ENCODE measurements at regions not wholly inside any gene's neighbourhood (a gene's known extent, or its start where the extent isn't known, plus 50 kb on each side); places are given as distances from the start of the nearest gene placed in this dataset.

GRCh38 chr2:205883965-205884364 lies 201.7 kb downstream of the NRP2 start:
- H3K36me3 ChIP-seq, result no peaks in the 10 kb centered on the region
- no peaks in the 10 kb centered on the region for H3K27me3 ChIP-seq
- no peak overlapping the region for H3K4me3 ChIP-seq
- H3K4me1 ChIP-seq, result peaks cover 3% of the 10 kb centered on the region
- DNase-seq (ENCODE audit: low spot score in 2 of 2), result no peak
- WGBS, result 97% methylated on average over 4 of the region's 4 CpGs
- no peak overlapping the region for H3K27ac ChIP-seq
- H3K9me3 ChIP-seq, result no peaks in the 10 kb centered on the region
- no peak for TF ChIP-seq CTCF (IDR thresholded peaks at IDR 0.05)

GRCh38 chr2:205882806-205883425 lies 200.6 kb downstream of the NRP2 start:
- WGBS, result 89% methylated on average over 6 of the region's 6 CpGs
- TF ChIP-seq EP300 (IDR thresholded peaks at IDR 0.05) (no peak), CTCF (IDR thresholded peaks at IDR 0.05) (no peak), POLR2AphosphoS5 (IDR thresholded peaks at IDR 0.05) (no peak)
- no peaks in the 10 kb centered on the region for H3K9me3 ChIP-seq
- no peaks in the 10 kb centered on the region for H3K36me3 ChIP-seq
- H3K27me3 ChIP-seq, result no peaks in the 10 kb centered on the region
- H3K4me3 ChIP-seq, result no peak overlapping the region
- no peak for DNase-seq (ENCODE audit: low spot score in 2 of 2)
- H3K4me1 ChIP-seq, result peaks cover 3% of the 10 kb centered on the region
- no peak overlapping the region for H3K27ac ChIP-seq

GRCh38 chr2:205880048-205880447 lies 197.7 kb downstream of the NRP2 start:
- Histone ChIP-seq H3K27me3 (no peaks in the 10 kb centered on the region), H3K4me1 (no peaks in the 10 kb centered on the region), H3K27ac (no peak overlapping the region), H3K36me3 (no peaks in the 10 kb centered on the region), H3K4me3 (no peak overlapping the region), H3K9me3 (no peaks in the 10 kb centered on the region)
- TF ChIP-seq CTCF (IDR thresholded peaks at IDR 0.05) (no peak), POLR2AphosphoS5 (IDR thresholded peaks at IDR 0.05) (no peak), POLR2A (IDR thresholded peaks at IDR 0.05) (no peak), EP300 (IDR thresholded peaks at IDR 0.05) (no peak)
- 89% methylated on average over 4 of the region's 4 CpGs for WGBS
- no peak for DNase-seq (ENCODE audit: low spot score in 2 of 2)

GRCh38 chr2:205878999-205879762 lies 196.9 kb downstream of the NRP2 start:
- Histone ChIP-seq H3K9me3 (no peaks in the 10 kb centered on the region), H3K4me3 (no peak overlapping the region), H3K27ac (no peak overlapping the region), H3K27me3 (no peaks in the 10 kb centered on the region), H3K36me3 (no peaks in the 10 kb centered on the region), H3K4me1 (no peaks in the 10 kb centered on the region)
- 59% methylated on average over 22 of the region's 22 CpGs for WGBS
- DNase-seq (ENCODE audit: low spot score in 2 of 2), result no peak
- TF ChIP-seq POLR2A (IDR thresholded peaks at IDR 0.05), result no peak
- TF ChIP-seq EP300 (IDR thresholded peaks at IDR 0.05), result no peak
- TF ChIP-seq CTCF (IDR thresholded peaks at IDR 0.05), result no peak

- Histone ChIP-seq H3K9me3 (no peaks in the 10 kb centered on the region), H3K4me3 (no peak overlapping the region), H3K27me3 (no peaks in the 10 kb centered on the region), H3K4me1 (no peaks in the 10 kb centered on the region), H3K27ac (no peak overlapping the region), H3K36me3 (no peaks in the 10 kb centered on the region)
- TF ChIP-seq POLR2AphosphoS5 (IDR thresholded peaks at IDR 0.05) (no peak), CTCF (IDR thresholded peaks at IDR 0.05) (no peak), EP300 (IDR thresholded peaks at IDR 0.05) (no peak), POLR2A (IDR thresholded peaks at IDR 0.05) (no peak)
- no peak for DNase-seq (ENCODE audit: low spot score in 2 of 2)
- 82% methylated on average over 3 of the region's 3 CpGs for WGBS
These were observed 195.2 kb downstream of the NRP2 start for GRCh38 chr2:205877496-205877895.
